Astrocyte (in vitro differentiated cells and primary cell): ENCODE measurements at regions not wholly inside any gene's neighbourhood (a gene's known extent, or its start where the extent isn't known, plus 50 kb on each side); places are given as distances from the start of the nearest gene placed in this dataset.

Experiments used
- DNase-seq: peaks from one replicate; pipeline ENCODE4 v3.0.0-alpha.2; 2010; ENCODE audit warnings: low read depth
- FAIRE-seq: peaks from 2 replicates; lab custom pipeline; 2011; peaks lifted over from hg19 to GRCh38; lab: Jason Lieb, UNC
- H2AFZ ChIP-seq: 2 replicates; pipeline ENCODE4 v1.6.0; 2012; ENCODE audit warnings: low read depth, low read length, inconsistent platforms
- H3K27ac ChIP-seq: 2 replicates; pipeline ENCODE4 v1.5.1; 2011; ENCODE audit warnings: low read depth, low read length, inconsistent platforms
- H3K27me3 ChIP-seq: 2 replicates; pipeline ENCODE4 v1.6.0; 2011; ENCODE audit warnings: low read length, inconsistent platforms; ENCODE audit not compliant: insufficient read depth
- H3K36me3 ChIP-seq: 2 replicates; pipeline ENCODE4 v1.5.1; 2011; ENCODE audit warnings: low read length, inconsistent platforms; ENCODE audit not compliant: insufficient read depth
- H3K4me1 ChIP-seq: 2 replicates; pipeline ENCODE4 v1.5.1; 2011; ENCODE audit warnings: low read length, inconsistent platforms; ENCODE audit not compliant: insufficient read depth
- H3K4me2 ChIP-seq: 2 replicates; pipeline ENCODE4 v1.6.0; 2012; ENCODE audit warnings: low read length, inconsistent platforms
- H3K4me3 ChIP-seq: 2 replicates; pipeline ENCODE4 v1.5.1; 2011; ENCODE audit warnings: low read depth, mild to moderate bottlenecking, low read length, inconsistent platforms; ENCODE audit not compliant: insufficient read depth
- H3K79me2 ChIP-seq: 2 replicates; pipeline ENCODE4 v1.6.0; 2012; ENCODE audit warnings: mild to moderate bottlenecking, low read length, inconsistent platforms; ENCODE audit not compliant: insufficient read depth
- H3K9ac ChIP-seq: 2 replicates; pipeline ENCODE4 v1.6.0; 2012; ENCODE audit warnings: mild to moderate bottlenecking, low read length, inconsistent platforms
- H3K9me3 ChIP-seq: 2 replicates; pipeline ENCODE4 v1.5.1; 2012; ENCODE audit warnings: low read depth, mild to moderate bottlenecking, low read length, inconsistent platforms; ENCODE audit not compliant: insufficient read depth
- H4K20me1 ChIP-seq: 2 replicates; pipeline ENCODE4 v1.6.0; 2012; ENCODE audit warnings: low read length, inconsistent platforms; ENCODE audit not compliant: insufficient read depth
- H3K27ac Mint-ChIP-seq: one replicate; pipeline ENCODE4 v1.8.0; 2021; ENCODE audit warnings: mild to moderate bottlenecking, mixed read lengths; ENCODE audit not compliant: unreplicated experiment
- H3K27me3 Mint-ChIP-seq: one replicate; pipeline ENCODE4 v1.8.0; 2021; ENCODE audit warnings: low read depth, mixed read lengths; ENCODE audit not compliant: unreplicated experiment
- H3K36me3 Mint-ChIP-seq: one replicate; pipeline ENCODE4 v1.8.0; 2021; ENCODE audit warnings: low read depth, mixed read lengths; ENCODE audit not compliant: unreplicated experiment
- H3K4me1 Mint-ChIP-seq: one replicate; pipeline ENCODE4 v1.8.0; 2021; ENCODE audit warnings: low read depth, mixed read lengths; ENCODE audit not compliant: unreplicated experiment
- H3K4me3 Mint-ChIP-seq: one replicate; pipeline ENCODE4 v1.8.0; 2021; ENCODE audit warnings: mild to moderate bottlenecking, moderate library complexity, mixed read lengths; ENCODE audit not compliant: unreplicated experiment
- H3K9me3 Mint-ChIP-seq: one replicate; pipeline ENCODE4 v1.8.0; 2021; ENCODE audit warnings: mild to moderate bottlenecking, mixed read lengths; ENCODE audit not compliant: unreplicated experiment
- EZH2 ChIP-seq: IDR thresholded peaks from 2 replicates; pipeline ENCODE4 v1.6.1; 2012; ENCODE audit warnings: mild to moderate bottlenecking, low read length, inconsistent platforms; ENCODE audit not compliant: insufficient read depth
- TF ChIP-seq, protein P1 (sequence below): IDR thresholded peaks from 2 replicates; pipeline ENCODE4 v1.5.1; 2011; ENCODE audit warnings: low read depth, mild to moderate bottlenecking, inconsistent platforms, low read length, moderate library complexity; ENCODE audit not compliant: insufficient read depth

DNA sequence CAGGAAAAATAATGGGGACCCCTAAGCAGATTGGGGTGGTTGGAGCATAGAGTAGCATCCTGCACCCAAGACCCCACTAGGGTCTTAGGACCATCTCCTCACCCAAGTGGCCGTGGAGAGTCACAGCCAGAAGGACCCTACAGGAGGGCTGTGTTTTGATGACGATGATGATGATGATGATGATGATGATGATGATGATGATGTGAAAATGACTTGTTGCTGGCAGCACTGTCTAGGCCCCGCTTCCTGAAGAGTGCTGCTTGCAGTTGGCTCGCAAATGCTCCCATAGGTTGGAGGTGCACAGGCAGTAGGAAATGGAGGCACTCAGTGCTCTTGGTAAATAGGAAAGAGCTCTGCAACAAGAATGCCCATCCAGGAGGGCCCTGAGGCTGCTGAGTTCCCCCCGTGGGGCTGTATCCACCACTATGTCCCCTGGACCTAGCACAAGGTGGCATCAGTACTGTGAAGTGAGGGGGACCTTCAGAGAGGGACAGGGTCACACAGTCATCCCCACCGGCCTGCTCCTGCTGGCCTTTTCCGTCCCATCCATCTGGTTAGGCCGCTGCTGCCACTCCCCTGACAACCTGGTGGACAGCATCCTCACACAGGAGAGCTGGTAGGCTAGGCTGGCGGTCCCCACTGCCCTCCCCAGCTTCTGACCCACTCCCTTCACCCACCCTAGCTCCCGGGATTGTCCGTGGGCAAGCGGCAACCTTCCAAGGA lies 139.6 kb downstream of the FOXD2 start:
- Mint-ChIP-seq H3K4me3 (no peak overlapping the region), H3K9me3 (no peaks in the 10 kb centered on the region), H3K36me3 (peaks cover 3% of the 10 kb centered on the region), H3K4me1 (peaks cover 21% of the 10 kb centered on the region), H3K27ac (no peak overlapping the region), H3K27me3 (peaks cover 9% of the 10 kb centered on the region)
- DNase-seq (no peak), FAIRE-seq (no peak)
- Histone ChIP-seq H2AFZ (no peak overlapping the region), H3K9me3 (no peaks in the 10 kb centered on the region), H3K36me3 (no peaks in the 10 kb centered on the region), H3K4me1 (peaks cover 27% of the 10 kb centered on the region), H4K20me1 (no peaks in the 10 kb centered on the region), H3K27ac (no peak overlapping the region), H3K4me2 (no peak overlapping the region), H3K4me3 (no peak overlapping the region), H3K9ac (no peak overlapping the region), H3K79me2 (no peaks in the 10 kb centered on the region), H3K27me3 (peaks cover 10% of the 10 kb centered on the region)
- no peak for TF ChIP-seq EZH2
- TF ChIP-seq, protein P1, sequence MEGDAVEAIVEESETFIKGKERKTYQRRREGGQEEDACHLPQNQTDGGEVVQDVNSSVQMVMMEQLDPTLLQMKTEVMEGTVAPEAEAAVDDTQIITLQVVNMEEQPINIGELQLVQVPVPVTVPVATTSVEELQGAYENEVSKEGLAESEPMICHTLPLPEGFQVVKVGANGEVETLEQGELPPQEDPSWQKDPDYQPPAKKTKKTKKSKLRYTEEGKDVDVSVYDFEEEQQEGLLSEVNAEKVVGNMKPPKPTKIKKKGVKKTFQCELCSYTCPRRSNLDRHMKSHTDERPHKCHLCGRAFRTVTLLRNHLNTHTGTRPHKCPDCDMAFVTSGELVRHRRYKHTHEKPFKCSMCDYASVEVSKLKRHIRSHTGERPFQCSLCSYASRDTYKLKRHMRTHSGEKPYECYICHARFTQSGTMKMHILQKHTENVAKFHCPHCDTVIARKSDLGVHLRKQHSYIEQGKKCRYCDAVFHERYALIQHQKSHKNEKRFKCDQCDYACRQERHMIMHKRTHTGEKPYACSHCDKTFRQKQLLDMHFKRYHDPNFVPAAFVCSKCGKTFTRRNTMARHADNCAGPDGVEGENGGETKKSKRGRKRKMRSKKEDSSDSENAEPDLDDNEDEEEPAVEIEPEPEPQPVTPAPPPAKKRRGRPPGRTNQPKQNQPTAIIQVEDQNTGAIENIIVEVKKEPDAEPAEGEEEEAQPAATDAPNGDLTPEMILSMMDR: no peak

DNA sequence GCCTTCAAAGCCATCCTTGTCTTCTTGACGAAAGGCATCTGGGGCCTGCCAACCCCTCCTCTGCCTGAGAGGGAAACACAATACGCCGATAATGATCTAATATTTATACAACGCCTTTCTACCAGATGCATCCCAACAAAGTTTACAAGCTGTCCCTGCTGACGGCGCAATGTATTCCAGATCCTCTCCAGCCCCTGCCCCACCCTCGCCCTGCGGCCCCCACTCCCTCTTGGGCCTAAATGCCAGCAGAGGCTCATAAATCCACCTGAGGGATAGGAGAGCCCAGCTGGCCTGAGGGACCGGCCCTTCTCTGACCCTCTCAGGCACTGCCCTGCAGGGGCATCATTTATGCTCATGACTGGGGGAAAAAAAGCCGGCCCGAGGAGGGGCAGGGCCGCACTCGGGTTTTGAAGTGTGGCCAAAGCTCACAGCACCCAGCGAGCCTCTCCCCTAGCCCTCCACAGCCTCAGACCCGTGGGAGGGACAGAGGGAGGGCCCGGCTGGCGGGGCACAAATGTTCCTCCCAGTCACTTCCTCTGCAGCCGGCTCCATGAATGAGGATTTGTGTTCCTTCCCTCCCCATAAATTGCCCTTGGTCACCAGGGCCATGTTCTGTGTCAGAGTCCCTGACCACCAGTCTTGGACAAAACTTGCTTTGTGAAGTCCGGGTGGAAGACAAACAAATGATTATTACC lies 140.3 kb downstream of the FOXD2 start:
- H3K36me3 ChIP-seq: no peaks in the 10 kb centered on the region
- no peak overlapping the region for H3K9ac ChIP-seq
- H4K20me1 ChIP-seq: no peaks in the 10 kb centered on the region
- no peak for TF ChIP-seq EZH2
- TF ChIP-seq, protein P1: no peak
- no peak overlapping the region for H3K4me3 ChIP-seq
- H3K4me1 ChIP-seq: peaks cover 27% of the 10 kb centered on the region
- H3K27me3 ChIP-seq: peaks cover 10% of the 10 kb centered on the region
- no peak overlapping the region for H3K4me2 ChIP-seq
- no peak overlapping the region for H3K4me3 Mint-ChIP-seq
- H3K27ac ChIP-seq: no peak overlapping the region
- no peaks in the 10 kb centered on the region for H3K9me3 Mint-ChIP-seq
- H3K4me1 Mint-ChIP-seq: peaks cover 28% of the 10 kb centered on the region
- peaks cover 7% of the 10 kb centered on the region for H3K27me3 Mint-ChIP-seq
- H3K27ac Mint-ChIP-seq: no peak overlapping the region
- H3K36me3 Mint-ChIP-seq: peaks cover 3% of the 10 kb centered on the region
- DNase-seq (no peak), FAIRE-seq (no peak)
- no peaks in the 10 kb centered on the region for H3K9me3 ChIP-seq
- no peaks in the 10 kb centered on the region for H3K79me2 ChIP-seq
- peak overlapping the region; percentile 40 for H2AFZ ChIP-seq
